HEK293T (cell line): ENCODE measurements at regions not wholly inside any gene's neighbourhood (a gene's known extent, or its start where the extent isn't known, plus 50 kb on each side); places are given as distances from the start of the nearest gene placed in this dataset.

Experiments
- ARNT ChIP-seq: fragments of 450-650 bp; IDR thresholded peaks from 2 replicates; pipeline ENCODE4 v1.6.1; 2017; ENCODE audit warnings: mild to moderate bottlenecking
- BHLHE40 ChIP-seq: fragments of 450-650 bp; IDR thresholded peaks from 2 replicates; pipeline ENCODE4 v1.6.1; 2016; ENCODE audit warnings: mild to moderate bottlenecking, moderate library complexity, borderline replicate concordance
- ELF4 ChIP-seq: fragments of 450-650 bp; IDR thresholded peaks from 2 replicates; pipeline ENCODE4 v1.6.1; 2017; ENCODE audit warnings: antibody characterized with exemption
- FOXA1 ChIP-seq: fragments of 450-650 bp; IDR thresholded peaks from 2 replicates; pipeline ENCODE4 v1.6.1; 2016; ENCODE audit warnings: mild to moderate bottlenecking
- FOXK2 ChIP-seq: fragments of 450-650 bp; IDR thresholded peaks from 2 replicates; pipeline ENCODE4 v1.6.1; 2016; ENCODE audit warnings: mild to moderate bottlenecking
- L3MBTL2 ChIP-seq: fragments of 450-650 bp; conservative IDR thresholded peaks from 2 replicates; pipeline ENCODE4 v1.6.1; 2016; ENCODE audit warnings: mild to moderate bottlenecking
- LEF1 ChIP-seq: fragments of 450-650 bp; IDR thresholded peaks from 2 replicates; pipeline ENCODE4 v1.6.1; 2017; ENCODE audit warnings: mild to moderate bottlenecking, borderline replicate concordance
- NFRKB ChIP-seq: fragments of 450-650 bp; IDR thresholded peaks from 2 replicates; pipeline ENCODE4 v1.6.1; 2016; ENCODE audit warnings: mild to moderate bottlenecking, moderate library complexity
- SP1 ChIP-seq: fragments of 450-650 bp; IDR thresholded peaks from 2 replicates; pipeline ENCODE4 v1.6.1; 2017
- SUZ12 ChIP-seq: fragments of 450-650 bp; IDR thresholded peaks from 2 replicates; pipeline ENCODE4 v1.6.1; 2016; ENCODE audit warnings: mild to moderate bottlenecking
- ZNF384 ChIP-seq: fragments of 450-650 bp; IDR thresholded peaks from 2 replicates; pipeline ENCODE4 v1.6.1; 2016

DNA sequence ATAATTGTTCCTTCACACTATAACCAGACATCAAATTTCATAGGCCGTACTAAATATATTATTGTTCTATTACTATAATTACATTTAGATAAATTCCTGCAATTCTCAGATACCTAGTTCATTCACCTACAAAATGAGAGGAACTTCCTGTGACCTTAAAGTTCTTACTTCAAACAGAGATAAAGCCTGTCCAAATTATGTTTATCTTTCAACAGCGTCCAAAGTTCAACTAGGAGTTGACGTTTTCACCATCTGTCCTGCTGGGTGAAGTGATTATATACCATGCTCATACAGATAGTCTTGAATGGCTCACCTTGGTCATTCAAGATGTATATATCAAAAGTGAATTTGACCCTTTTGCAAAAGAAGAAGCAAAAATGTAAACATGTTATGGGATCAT lies 440.6 kb downstream of the CDH8 start:
- no peak for TF ChIP-seq FOXK2
- TF ChIP-seq SUZ12, result no peak
- TF ChIP-seq L3MBTL2, result no peak
- no peak for TF ChIP-seq SP1
- no peak for TF ChIP-seq BHLHE40
- TF ChIP-seq NFRKB, result no peak
- no peak for TF ChIP-seq ELF4
- no peak for TF ChIP-seq LEF1
- TF ChIP-seq ZNF384, result no peak
- no peak for TF ChIP-seq FOXA1
- no peak for TF ChIP-seq ARNT
